ENCODE measurements at regions not wholly inside any gene's neighbourhood (a gene's known extent, or its start where the extent isn't known, plus 50 kb on each side); places are given as distances from the start of the nearest gene placed in this dataset.

- in situ Hi-C loops (cut with MboI; ENCODE audit: low pct_unique_long_range_greater_than_20kb, low sequenced_read_pairs): no loop called here
- no peak for DNase-seq
Measured at GRCh38 chr12:63419154-63419553, 249.1 kb downstream of the DPY19L2 start.

- in situ Hi-C loops (cut with MboI; ENCODE audit: low pct_unique_long_range_greater_than_20kb, low sequenced_read_pairs): no loop called here
- DNase-seq: no peak
Measured at GRCh38 chr12:63416788-63417187, 251.5 kb downstream of the DPY19L2 start.

DNA sequence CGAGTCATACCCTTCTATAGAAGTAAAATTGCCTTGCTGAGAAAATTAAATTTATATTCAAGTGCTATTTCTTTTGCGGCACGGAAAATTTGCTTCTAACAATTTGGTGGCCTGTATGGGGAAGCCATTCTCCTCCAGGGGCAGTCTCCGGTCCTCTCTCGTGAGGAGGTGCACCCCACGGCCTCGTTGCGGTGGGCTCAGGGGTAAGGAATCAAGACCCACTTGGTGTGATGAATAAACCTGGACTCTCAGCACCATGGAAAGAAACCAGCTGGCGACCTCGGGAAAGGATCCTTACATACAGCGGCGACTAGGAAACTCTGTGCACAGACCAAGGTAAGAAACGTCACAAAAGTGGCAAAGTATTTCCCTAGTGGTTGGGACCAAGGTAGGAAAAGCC lies 252.9 kb downstream of the DPY19L2 start:
- DNase-seq: no peak
- in situ Hi-C loops (cut with MboI; ENCODE audit: low pct_unique_long_range_greater_than_20kb, low sequenced_read_pairs): no loop called here

GRCh38 chr12:63410197-63410596 lies 258.1 kb downstream of the DPY19L2 start:
- in situ Hi-C loops (cut with MboI; ENCODE audit: low pct_unique_long_range_greater_than_20kb, low sequenced_read_pairs): no loop called here
- DNase-seq: peak; percentile 95

- no peak for DNase-seq
- in situ Hi-C loops (cut with MboI; ENCODE audit: low pct_unique_long_range_greater_than_20kb, low sequenced_read_pairs): no loop called here
Measured at GRCh38 chr12:63406781-63407180, 255.8 kb upstream of the AVPR1A start.

- no peak for DNase-seq
- in situ Hi-C loops (cut with MboI; ENCODE audit: low pct_unique_long_range_greater_than_20kb, low sequenced_read_pairs): no loop called here
Measured at GRCh38 chr12:63404611-63405010, 253.6 kb upstream of the AVPR1A start.

GRCh38 chr12:63403256-63403655 lies 252.3 kb upstream of the AVPR1A start:
- in situ Hi-C loops (cut with MboI; ENCODE audit: low pct_unique_long_range_greater_than_20kb, low sequenced_read_pairs): no loop called here
- DNase-seq: no peak

GRCh38 chr12:63400718-63401117 lies 249.7 kb upstream of the AVPR1A start:
- in situ Hi-C loops (cut with MboI; ENCODE audit: low pct_unique_long_range_greater_than_20kb, low sequenced_read_pairs): no loop called here
- no peak for DNase-seq

GRCh38 chr12:63400318-63400717 lies 249.3 kb upstream of the AVPR1A start:
- in situ Hi-C loops (cut with MboI; ENCODE audit: low pct_unique_long_range_greater_than_20kb, low sequenced_read_pairs): no loop called here
- no peak for DNase-seq

DNA sequence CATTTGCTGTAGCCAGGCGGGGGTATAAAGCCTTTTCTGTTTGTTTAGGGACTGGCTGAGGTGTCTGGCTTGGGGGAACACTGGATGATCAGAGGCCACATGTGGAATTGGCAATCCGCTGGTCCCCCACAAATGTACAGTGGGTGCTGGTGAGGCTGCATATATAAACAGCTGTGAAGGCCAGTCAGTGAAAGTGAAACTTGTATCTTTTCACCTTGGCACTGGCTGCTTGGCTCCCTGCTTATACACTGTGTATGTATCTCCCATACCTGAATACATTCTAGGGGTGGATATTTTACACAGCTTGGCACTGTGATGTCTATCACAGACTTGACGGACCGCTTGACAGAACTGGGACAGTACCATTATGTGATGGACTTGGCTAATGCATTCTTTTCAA lies 246.8 kb upstream of the AVPR1A start:
- no peak for DNase-seq

GRCh38 chr12:63396135-63396534 lies 245.1 kb upstream of the AVPR1A start:
- DNase-seq: no peak
- in situ Hi-C loops (cut with MboI; ENCODE audit: low pct_unique_long_range_greater_than_20kb, low sequenced_read_pairs): no loop called here

More for the DNA sequence above, 246.8 kb upstream of the AVPR1A start:
- in situ Hi-C loops (cut with MboI; ENCODE audit: low pct_unique_long_range_greater_than_20kb, low sequenced_read_pairs): no loop called here

DNA sequence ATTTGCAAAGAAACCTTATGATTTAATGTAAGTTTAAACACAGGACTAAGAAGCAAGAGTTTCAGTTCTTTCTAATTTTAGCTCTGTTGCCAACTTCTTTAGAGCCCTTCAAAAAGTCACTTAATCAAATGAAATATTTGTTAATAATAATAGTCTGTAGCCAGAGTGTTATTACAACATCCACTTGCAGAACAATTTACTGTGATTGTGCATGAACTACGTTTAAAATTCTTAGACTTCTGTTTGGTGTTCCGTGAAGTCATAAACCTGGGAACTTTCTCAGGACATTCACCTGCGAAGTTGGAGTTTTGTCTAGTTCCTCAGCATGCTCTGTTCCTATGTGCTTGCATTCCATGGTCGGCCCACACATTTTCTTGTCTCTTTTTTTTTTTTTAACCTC lies 244.0 kb upstream of the AVPR1A start:
- DNase-seq: no peak
- in situ Hi-C loops (cut with MboI; ENCODE audit: low pct_unique_long_range_greater_than_20kb, low sequenced_read_pairs): no loop called here

GRCh38 chr12:63394349-63394748 lies 243.3 kb upstream of the AVPR1A start:
- in situ Hi-C loops (cut with MboI; ENCODE audit: low pct_unique_long_range_greater_than_20kb, low sequenced_read_pairs): no loop called here
- no peak for DNase-seq

DNA sequence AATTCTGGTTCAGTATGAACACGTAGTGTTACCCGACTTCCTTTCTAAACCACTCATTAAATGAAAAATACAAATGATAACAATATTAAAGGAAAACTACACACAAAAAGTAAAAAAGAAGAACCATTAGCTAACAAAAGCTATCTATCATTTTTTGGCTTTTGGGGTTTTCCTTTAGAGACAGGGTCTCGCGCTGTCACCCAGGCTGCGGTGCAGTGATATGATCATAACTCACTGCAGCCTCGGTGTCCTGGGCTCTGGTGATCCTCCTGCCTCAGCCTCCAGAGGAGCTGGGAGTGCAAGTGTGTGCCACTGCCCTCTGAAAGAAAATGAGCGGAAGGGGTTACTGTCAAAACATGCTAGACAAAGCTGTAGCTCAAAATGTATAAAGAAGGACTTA lies 238.2 kb upstream of the AVPR1A start:
- no peak for DNase-seq
- in situ Hi-C loops (cut with MboI; ENCODE audit: low pct_unique_long_range_greater_than_20kb, low sequenced_read_pairs): no loop called here

GRCh38 chr12:63387771-63388170 lies 236.8 kb upstream of the AVPR1A start:
- in situ Hi-C loops (cut with MboI; ENCODE audit: low pct_unique_long_range_greater_than_20kb, low sequenced_read_pairs): no loop called here
- no peak for DNase-seq

DNA sequence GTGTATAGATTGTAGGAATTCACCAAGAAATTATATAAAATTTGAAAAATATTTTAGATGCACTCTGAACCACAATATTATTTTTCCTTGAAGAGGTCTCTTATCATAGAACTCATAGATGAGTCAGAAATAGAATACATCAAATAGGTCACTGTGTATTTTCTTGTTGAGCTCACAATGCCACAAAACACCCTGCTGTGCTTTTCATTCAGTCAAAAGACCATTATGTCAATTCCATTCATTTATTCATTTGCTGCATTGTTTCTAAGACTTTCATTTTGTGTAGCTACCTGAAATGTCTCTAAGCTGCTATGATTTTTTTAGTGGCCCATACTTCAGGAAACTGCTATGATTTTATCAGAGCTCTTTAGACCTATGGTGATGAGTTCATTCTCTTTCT lies 231.9 kb upstream of the AVPR1A start:
- in situ Hi-C loops (cut with MboI; ENCODE audit: low pct_unique_long_range_greater_than_20kb, low sequenced_read_pairs): no loop called here

GRCh38 chr12:63362791-63363190 lies 211.8 kb upstream of the AVPR1A start:
- DNase-seq: no peak
- in situ Hi-C loops (cut with MboI; ENCODE audit: low pct_unique_long_range_greater_than_20kb, low sequenced_read_pairs): no loop called here

More for the DNA sequence above, 231.9 kb upstream of the AVPR1A start:
- DNase-seq: no peak

DNA sequence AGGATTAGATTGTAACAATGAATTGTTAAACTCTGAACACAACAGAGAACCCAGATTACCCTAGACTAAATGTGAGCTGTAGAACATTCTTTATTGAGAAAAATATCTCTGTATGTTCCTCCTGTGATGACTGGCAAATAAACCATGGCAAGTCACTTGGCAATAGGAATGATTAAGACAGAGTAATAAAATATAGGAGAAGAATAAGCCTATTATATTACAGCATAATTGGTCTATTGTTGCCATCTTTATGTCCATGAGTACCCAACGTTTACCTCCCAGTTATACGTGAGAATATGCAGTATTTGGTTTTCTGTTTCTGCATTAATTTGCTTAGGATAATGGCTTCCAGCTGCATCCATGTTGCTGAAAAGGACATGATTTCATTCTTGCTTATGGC lies 211.2 kb upstream of the AVPR1A start:
- in situ Hi-C loops (cut with MboI; ENCODE audit: low pct_unique_long_range_greater_than_20kb, low sequenced_read_pairs): no loop called here
- no peak for DNase-seq

DNA sequence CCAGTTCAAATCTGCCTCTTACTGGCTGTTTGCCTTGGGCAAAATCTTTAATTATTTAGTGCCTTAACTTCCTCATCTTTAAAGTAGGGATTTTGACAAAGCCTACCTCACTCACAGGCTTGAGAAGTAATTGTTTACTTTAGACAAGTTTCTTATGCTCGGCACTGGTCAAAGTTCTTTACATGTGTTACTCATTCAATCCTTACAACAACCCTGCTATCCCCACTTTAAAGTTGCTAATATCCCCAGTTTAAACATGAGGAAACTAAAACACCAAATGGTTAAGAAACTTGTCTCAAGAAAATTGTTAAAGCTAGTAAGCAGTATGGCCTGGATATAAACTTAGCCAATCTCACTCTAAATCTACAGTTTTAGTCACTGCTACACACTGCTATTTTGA lies 204.0 kb upstream of the AVPR1A start:
- in situ Hi-C loops (cut with MboI; ENCODE audit: low pct_unique_long_range_greater_than_20kb, low sequenced_read_pairs): no loop called here
- no peak for DNase-seq

- in situ Hi-C loops (cut with MboI; ENCODE audit: low pct_unique_long_range_greater_than_20kb, low sequenced_read_pairs): no loop called here
Measured at GRCh38 chr12:63353559-63353958, 202.6 kb upstream of the AVPR1A start.

DNA sequence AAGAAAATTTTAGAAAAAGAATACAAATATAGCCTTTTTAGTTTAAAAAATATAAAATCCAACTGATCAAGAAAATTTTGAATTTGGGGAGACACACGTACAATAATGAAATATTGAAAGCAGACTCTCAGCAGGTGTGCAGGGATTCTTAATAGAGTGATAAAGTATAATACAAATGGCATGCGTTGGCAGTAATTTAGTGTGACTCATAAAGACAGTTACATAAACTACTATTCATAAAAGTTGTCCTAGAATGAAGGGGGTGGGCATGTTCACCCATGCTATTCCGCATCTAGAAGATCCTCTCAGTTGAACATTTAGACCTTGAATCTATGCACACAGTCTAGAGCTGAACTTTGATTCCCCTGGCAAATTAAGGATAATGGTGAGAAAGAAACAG lies 200.4 kb upstream of the AVPR1A start:
- in situ Hi-C loops (cut with MboI; ENCODE audit: low pct_unique_long_range_greater_than_20kb, low sequenced_read_pairs): no loop called here
- no peak for DNase-seq

More at GRCh38 chr12:63353559-63353958, 202.6 kb upstream of the AVPR1A start:
- DNase-seq: no peak

- in situ Hi-C loops (cut with MboI; ENCODE audit: low pct_unique_long_range_greater_than_20kb, low sequenced_read_pairs): no loop called here
- DNase-seq: no peak
Measured at GRCh38 chr12:63348556-63348955, 197.6 kb upstream of the AVPR1A start.
